Colonic mucosa (tissue), 4 donors: ENCODE measurements at regions not wholly inside any gene's neighbourhood (a gene's known extent, or its start where the extent isn't known, plus 50 kb on each side); places are given as distances from the start of the nearest gene placed in this dataset.
"Not testable (repeated sequence)": the region's sequence is repeated elsewhere in the genome, so short reads cannot be mapped to it uniquely, and the experiment has no call there.

Experiments used
- DNase-seq: peaks from one replicate; pipeline ENCODE4 v3.0.0-alpha.2; 2020
- H3K27ac ChIP-seq: fragments of 200-600 bp; one replicate; pipeline ENCODE4 v1.8.0; 2021
- H3K27me3 ChIP-seq: fragments of 200-600 bp; one replicate; pipeline ENCODE4 v1.8.0; 2021
- H3K36me3 ChIP-seq: fragments of 200-600 bp; one replicate; pipeline ENCODE4 v1.8.0; 2021
- H3K4me1 ChIP-seq: fragments of 200-600 bp; one replicate; pipeline ENCODE4 v1.8.0; 2021; ENCODE audit warnings: mild to moderate bottlenecking
- H3K4me3 ChIP-seq: fragments of 200-600 bp; one replicate; pipeline ENCODE4 v1.8.0; 2021
- H3K9ac ChIP-seq, 2 donors: one replicate each; pipeline ENCODE4 v1.7.0; 2013; ENCODE audit warnings: control low read depth in 2 of 2, low read depth in 2 of 2, low read length in 2 of 2
- H3K9me3 ChIP-seq: fragments of 200-600 bp; one replicate; pipeline ENCODE4 v1.8.0; 2021
- intact Hi-C: fragments of 100-400 bp; cut with DNase I; formaldehyde crosslinking; loops from one replicate; pipeline ENCODE4 v1.14.1; 2022
- TF ChIP-seq, protein P1 (sequence below): fragments of 200-600 bp; IDR thresholded peaks from one replicate; pipeline ENCODE4 v1.8.0; 2022; ENCODE audit warnings: antibody characterized with exemption, mild to moderate bottlenecking
- donor health status: healthy.
- donor health status: DM: no; HTN: no; CAD: no.
- donor health status: DM: no; HTN: no; CAD: no.

DNA sequence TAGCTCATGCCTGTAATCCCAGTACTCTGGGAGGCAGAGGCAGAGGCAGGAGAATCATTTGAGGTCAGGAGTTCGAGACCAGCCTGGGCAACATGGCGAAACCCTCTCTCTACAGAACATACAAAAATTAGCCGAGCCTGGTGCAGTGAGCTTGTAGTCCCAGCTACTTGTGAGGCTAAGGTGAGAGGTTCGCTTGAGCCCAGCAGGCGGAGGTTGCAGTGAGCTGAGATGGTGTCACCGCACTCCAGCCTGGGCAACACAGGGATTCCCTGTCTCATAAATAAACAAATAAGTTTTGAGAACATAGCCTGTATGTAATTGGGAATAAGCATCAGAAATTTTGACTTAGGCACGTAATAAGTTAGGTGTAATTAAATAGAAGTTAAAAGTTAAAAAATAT lies 971.7 kb upstream of the COX7C start:
- intact Hi-C loops, result no loop called here
- Histone ChIP-seq H3K4me3 (no peak overlapping the region), H3K9ac (no peak overlapping the region), H3K27me3 (no peaks in the 10 kb centered on the region), H3K27ac (no peak overlapping the region), H3K36me3 (no peaks in the 10 kb centered on the region), H3K4me1 (no peaks in the 10 kb centered on the region), H3K9me3 (no peaks in the 10 kb centered on the region)
- no peak for DNase-seq
- TF ChIP-seq, protein P1, sequence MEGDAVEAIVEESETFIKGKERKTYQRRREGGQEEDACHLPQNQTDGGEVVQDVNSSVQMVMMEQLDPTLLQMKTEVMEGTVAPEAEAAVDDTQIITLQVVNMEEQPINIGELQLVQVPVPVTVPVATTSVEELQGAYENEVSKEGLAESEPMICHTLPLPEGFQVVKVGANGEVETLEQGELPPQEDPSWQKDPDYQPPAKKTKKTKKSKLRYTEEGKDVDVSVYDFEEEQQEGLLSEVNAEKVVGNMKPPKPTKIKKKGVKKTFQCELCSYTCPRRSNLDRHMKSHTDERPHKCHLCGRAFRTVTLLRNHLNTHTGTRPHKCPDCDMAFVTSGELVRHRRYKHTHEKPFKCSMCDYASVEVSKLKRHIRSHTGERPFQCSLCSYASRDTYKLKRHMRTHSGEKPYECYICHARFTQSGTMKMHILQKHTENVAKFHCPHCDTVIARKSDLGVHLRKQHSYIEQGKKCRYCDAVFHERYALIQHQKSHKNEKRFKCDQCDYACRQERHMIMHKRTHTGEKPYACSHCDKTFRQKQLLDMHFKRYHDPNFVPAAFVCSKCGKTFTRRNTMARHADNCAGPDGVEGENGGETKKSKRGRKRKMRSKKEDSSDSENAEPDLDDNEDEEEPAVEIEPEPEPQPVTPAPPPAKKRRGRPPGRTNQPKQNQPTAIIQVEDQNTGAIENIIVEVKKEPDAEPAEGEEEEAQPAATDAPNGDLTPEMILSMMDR, result no peak

DNA sequence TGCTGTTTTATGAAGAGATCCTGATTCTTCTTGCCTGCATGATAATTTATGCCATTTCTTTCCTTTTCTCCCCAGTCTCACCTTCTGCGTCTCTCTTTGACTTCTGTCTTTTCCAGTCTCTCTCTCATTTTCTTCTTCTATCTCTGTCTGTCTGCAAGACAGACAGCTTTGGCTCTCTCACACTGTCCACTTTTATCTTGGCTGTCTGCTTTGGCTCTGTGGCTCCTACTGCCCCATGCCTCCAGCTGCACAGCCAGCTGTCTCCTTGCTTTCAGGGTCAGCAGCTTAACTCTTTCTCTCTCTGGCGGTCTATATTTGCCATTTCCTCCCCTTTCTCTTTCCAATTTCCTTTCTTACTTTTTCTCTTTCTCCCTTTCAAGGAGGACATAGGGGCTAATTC lies 971.1 kb upstream of the COX7C start:
- Histone ChIP-seq H3K27me3 (no peaks in the 10 kb centered on the region), H3K36me3 (no peaks in the 10 kb centered on the region), H3K4me3 (no peak overlapping the region), H3K27ac (no peak overlapping the region), H3K9me3 (no peaks in the 10 kb centered on the region), H3K4me1 (no peaks in the 10 kb centered on the region), H3K9ac (no peak overlapping the region)
- TF ChIP-seq, protein P1, result no peak
- intact Hi-C loops, result no loop called here
- DNase-seq, result no peak

DNA sequence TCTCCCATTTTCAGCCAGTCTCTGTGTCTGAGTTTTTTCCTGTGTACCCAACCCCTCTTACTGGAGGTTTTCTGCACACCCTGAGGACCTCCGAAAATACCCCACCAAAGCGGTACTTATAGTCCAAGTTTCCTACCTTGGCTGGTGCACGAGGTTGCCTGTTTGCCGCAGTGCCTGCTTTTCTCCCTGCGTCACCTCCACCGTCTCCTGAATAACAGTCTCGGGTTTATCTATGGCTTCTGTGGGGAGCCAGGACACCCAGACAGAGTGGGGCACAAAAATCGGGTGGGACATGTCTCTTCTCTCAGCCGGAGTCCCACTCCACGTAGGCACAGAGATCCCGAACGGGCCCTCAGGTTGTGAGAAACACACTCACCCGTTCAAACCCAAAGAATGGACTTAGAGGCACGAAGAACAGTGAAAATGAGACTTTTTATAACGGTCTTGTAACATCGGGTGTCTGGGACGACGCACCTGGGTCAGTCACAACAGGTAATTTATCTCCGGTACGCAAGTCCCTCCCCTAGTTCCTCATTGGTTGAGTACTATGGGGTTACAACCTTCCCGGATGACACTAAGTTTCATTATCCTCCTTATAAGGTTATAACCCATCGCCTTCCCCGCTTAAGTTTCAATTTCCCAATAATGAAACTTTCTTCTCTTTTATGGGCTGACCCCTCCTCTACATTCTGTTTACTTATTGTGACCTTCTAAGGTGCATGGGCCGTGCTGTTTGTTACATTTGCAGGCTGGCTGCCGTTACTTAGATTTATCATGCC lies 970.2 kb upstream of the COX7C start:
- Histone ChIP-seq H3K27ac (no peak overlapping the region), H3K27me3 (no peaks in the 10 kb centered on the region), H3K9me3 (no peaks in the 10 kb centered on the region), H3K4me1 (no peaks in the 10 kb centered on the region), H3K4me3 (no peak overlapping the region), H3K36me3 (no peaks in the 10 kb centered on the region), H3K9ac (no peak overlapping the region)
- TF ChIP-seq, protein P1, result no peak
- DNase-seq, result no peak
- intact Hi-C loops, result no loop called here

DNA sequence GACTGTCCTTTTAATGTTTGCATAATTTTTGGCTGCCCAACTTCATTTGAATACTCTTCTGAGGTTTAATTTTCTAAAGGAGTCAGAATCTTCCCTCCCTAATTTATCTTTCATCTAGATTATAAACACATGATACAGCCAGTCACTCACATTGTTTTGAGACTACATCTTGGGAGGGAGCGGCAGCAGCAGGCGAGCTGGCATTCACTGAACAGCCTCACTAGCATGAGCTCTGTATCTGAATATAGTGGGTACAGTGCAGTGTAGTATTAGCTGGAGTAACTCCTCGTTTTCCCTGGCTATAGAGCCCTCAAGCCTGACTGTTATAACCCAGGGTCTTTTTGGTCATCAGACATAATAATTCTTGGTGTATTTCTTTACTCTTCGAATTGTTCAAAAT lies 969.2 kb upstream of the COX7C start:
- intact Hi-C loops, result no loop called here
- no peak overlapping the region for H3K27ac ChIP-seq
- no peak for DNase-seq
- H3K9me3 ChIP-seq, result no peaks in the 10 kb centered on the region
- no peaks in the 10 kb centered on the region for H3K4me1 ChIP-seq
- TF ChIP-seq, protein P1, result no peak
- no peaks in the 10 kb centered on the region for H3K27me3 ChIP-seq
- H3K36me3 ChIP-seq, result no peaks in the 10 kb centered on the region
- no peak overlapping the region for H3K4me3 ChIP-seq
- no peak overlapping the region for H3K9ac ChIP-seq

DNA sequence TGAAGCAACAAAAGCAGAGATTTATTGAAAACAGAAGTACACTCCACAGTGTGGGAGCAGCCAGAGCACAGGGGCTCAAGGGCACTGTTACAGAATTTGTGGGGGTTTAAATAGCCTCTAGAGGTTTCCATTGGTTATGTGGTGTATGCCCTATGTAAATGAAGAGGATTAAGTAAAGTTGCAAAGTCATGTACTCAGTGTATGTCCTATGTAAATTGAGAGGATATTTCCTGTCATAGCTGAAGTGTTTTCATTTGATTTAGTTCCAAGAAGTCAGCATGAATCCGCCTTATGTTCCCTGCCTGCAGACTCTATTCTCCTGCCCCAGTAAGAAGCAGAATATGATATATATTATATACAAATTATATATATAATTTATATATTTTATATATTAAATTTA lies 966.0 kb upstream of the COX7C start:
- TF ChIP-seq, protein P1, result no peak
- no peak overlapping the region for H3K27ac ChIP-seq
- no peak overlapping the region for H3K9ac ChIP-seq
- no peaks in the 10 kb centered on the region for H3K4me1 ChIP-seq
- H3K27me3 ChIP-seq, result no peaks in the 10 kb centered on the region
- H3K9me3 ChIP-seq, result no peaks in the 10 kb centered on the region
- no peaks in the 10 kb centered on the region for H3K36me3 ChIP-seq
- no peak overlapping the region for H3K4me3 ChIP-seq
- no peak for DNase-seq
- intact Hi-C loops, result no loop called here

DNA sequence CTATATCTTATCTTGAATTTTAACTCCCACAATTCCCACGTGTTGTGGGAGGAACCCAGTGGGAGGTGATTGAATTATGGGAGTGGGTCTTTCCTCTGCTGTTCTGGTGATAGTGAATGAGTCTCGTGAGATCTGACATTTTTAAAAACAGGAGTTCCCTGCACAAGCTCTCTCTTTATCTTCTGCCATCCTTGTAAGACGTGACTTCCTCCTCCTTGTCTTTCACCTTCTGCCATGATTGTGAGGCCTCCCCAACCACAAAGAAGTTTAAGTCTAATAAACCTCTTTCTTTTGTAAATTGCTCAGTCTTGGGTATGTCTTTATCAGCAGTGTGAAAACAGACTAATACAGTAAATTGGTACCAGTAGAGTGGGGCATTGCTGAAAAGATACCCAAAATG lies 963.6 kb upstream of the COX7C start:
- H3K27me3 ChIP-seq, H3K9ac ChIP-seq, H3K4me1 ChIP-seq, H3K9me3 ChIP-seq, H3K27ac ChIP-seq, H3K4me3 ChIP-seq, DNase-seq, H3K36me3 ChIP-seq, intact Hi-C loops: not testable (repeated sequence)
